CD4-positive, alpha-beta T cell (primary cell): ENCODE measurements at regions not wholly inside any gene's neighbourhood (a gene's known extent, or its start where the extent isn't known, plus 50 kb on each side); places are given as distances from the start of the nearest gene placed in this dataset.

Experiments
- ATAC-seq: fragments of 200-7000 bp; cut with Tn5 transposase; one replicate; pipeline ENCODE4 v1.10.0; 2022; ENCODE audit warnings: mild to moderate bottlenecking; ENCODE audit not compliant: poor library complexity
- CTCF ChIA-PET: fragments of 350-600 bp; sonication (Branson Sonifier 250); formaldehyde crosslinking; loops from one replicate; lab custom pipeline; 2021; ENCODE audit warnings: antibody characterized with exemption, inconsistent platforms; lab: Charles Lee
- POLR2A ChIA-PET: fragments of 350-600 bp; sonication (Branson Sonifier 250); formaldehyde crosslinking; loops from one replicate; lab custom pipeline; 2021; ENCODE audit warnings: antibody characterized with exemption, inconsistent platforms; lab: Charles Lee
- DNase-seq, 14 experiments: peaks; one replicate each; pipeline ENCODE4 v3.0.0-alpha.2; 2013 to 2020; ENCODE audit warnings: mixed read lengths in 2 of 14
- H3K27ac ChIP-seq, 2 donors: one replicate each; pipeline versions ENCODE4 v1.5.1 to v1.7.0; 2013; ENCODE audit warnings: low read length in 2 of 2, low read depth in 1 of 2, mild to moderate bottlenecking in 1 of 2
- H3K27me3 ChIP-seq, 2 experiments: 1 replicate in 1 of 2; 2 replicates in 1 of 2; pipeline versions ENCODE4 v1.6.1 to v1.7.0; 2013; ENCODE audit warnings: low read length in 2 of 2, control low read depth in 1 of 2, mild to moderate bottlenecking in 1 of 2, moderate library complexity in 1 of 2; ENCODE audit not compliant: insufficient read depth in 2 of 2, control insufficient read depth in 1 of 2
- H3K36me3 ChIP-seq: one replicate; pipeline ENCODE4 v1.6.1; 2013; ENCODE audit warnings: low read length, control low read depth; ENCODE audit not compliant: insufficient read depth
- H3K4me1 ChIP-seq: one replicate; pipeline ENCODE4 v1.6.1; 2013; ENCODE audit warnings: low read length, control low read depth; ENCODE audit not compliant: insufficient read depth
- H3K4me3 ChIP-seq: one replicate; pipeline ENCODE4 v1.5.1; 2013; ENCODE audit warnings: mild to moderate bottlenecking, low read length, moderate library complexity
- H3K9me3 ChIP-seq, 2 experiments: 1 replicate in 1 of 2; 2 replicates in 1 of 2; pipeline versions ENCODE4 v1.6.1 to v1.7.0; 2013; ENCODE audit warnings: low read length in 2 of 2, mild to moderate bottlenecking in 2 of 2, control low read depth in 1 of 2, moderate library complexity in 1 of 2; ENCODE audit not compliant: control insufficient read depth in 1 of 2, insufficient read depth in 1 of 2
- H3K27ac Mint-ChIP-seq: one replicate; pipeline ENCODE4 v1.8.0; 2020; ENCODE audit warnings: mixed read lengths
- H3K27me3 Mint-ChIP-seq: one replicate; pipeline ENCODE4 v1.8.0; 2021; ENCODE audit warnings: mixed read lengths
- H3K36me3 Mint-ChIP-seq: one replicate; pipeline ENCODE4 v1.8.0; 2021; ENCODE audit warnings: low read depth, mixed read lengths
- H3K4me1 Mint-ChIP-seq: one replicate; pipeline ENCODE4 v1.8.0; 2021; ENCODE audit warnings: low read depth, mixed read lengths
- H3K4me3 Mint-ChIP-seq: one replicate; pipeline ENCODE4 v1.8.0; 2020; ENCODE audit warnings: mild to moderate bottlenecking, mixed read lengths
- H3K9me3 Mint-ChIP-seq: one replicate; pipeline ENCODE4 v1.8.0; 2020; ENCODE audit warnings: mixed read lengths
- intact Hi-C, 2 experiments: fragments of 100-400 bp; cut with DNase I in 1 of 2; cut with micrococcal nuclease in 1 of 2; formaldehyde crosslinking; loops; one replicate each; pipeline versions ENCODE4 v1.15.1 to v1.9.0; 2023 to 2025; cut with DNase I, micrococcal nuclease
- TF ChIP-seq, protein P1 (sequence below): fragments of 200-600 bp; IDR thresholded peaks from one replicate; pipeline ENCODE4 v1.8.0; 2022; ENCODE audit warnings: antibody characterized with exemption, mild to moderate bottlenecking

DNA sequence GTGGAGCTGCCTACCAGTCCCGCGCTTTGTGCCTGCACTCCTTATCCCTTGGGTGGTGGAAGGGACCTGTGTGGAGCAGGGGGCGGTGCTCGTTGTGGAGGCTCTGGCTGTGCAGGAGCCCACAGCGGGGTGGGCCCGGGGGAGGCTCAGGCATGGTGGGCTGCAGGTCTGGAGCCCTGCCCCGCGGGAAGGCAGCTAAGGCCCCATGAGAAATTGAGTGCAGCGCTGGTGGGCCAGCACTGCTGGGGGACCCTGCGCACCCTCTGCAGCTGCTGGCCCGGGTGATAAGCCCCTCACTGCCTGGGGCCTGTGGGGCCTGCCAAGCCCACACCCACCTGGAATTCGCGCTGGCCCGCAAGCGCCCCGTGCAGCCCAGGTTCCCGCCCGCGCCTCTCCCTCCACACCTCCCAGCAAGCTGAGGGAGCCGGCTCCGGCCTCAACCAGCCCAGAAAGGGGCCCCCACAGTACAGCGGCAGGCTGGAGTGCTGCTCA is 859.6 kb upstream of the KCND2 start:
- no peaks in the 10 kb centered on the region for H3K27me3 ChIP-seq
- Mint-ChIP-seq H3K4me1 (no peaks in the 10 kb centered on the region), H3K4me3 (no peak overlapping the region), H3K36me3 (no peaks in the 10 kb centered on the region), H3K27me3 (no peaks in the 10 kb centered on the region), H3K9me3 (peaks cover 2% of the 10 kb centered on the region), H3K27ac (no peak overlapping the region)
- peaks cover 0 to 15% of the 10 kb centered on the region in 2 experiments for H3K9me3 ChIP-seq
- no peaks in the 10 kb centered on the region for H3K4me1 ChIP-seq
- H3K27ac ChIP-seq, result no peak overlapping the region
- H3K36me3 ChIP-seq, result no peaks in the 10 kb centered on the region
- CTCF ChIA-PET, result no interaction called here
- DNase-seq (no peak), ATAC-seq (no peak)
- intact Hi-C loops, result no loop called here
- TF ChIP-seq, protein P1, sequence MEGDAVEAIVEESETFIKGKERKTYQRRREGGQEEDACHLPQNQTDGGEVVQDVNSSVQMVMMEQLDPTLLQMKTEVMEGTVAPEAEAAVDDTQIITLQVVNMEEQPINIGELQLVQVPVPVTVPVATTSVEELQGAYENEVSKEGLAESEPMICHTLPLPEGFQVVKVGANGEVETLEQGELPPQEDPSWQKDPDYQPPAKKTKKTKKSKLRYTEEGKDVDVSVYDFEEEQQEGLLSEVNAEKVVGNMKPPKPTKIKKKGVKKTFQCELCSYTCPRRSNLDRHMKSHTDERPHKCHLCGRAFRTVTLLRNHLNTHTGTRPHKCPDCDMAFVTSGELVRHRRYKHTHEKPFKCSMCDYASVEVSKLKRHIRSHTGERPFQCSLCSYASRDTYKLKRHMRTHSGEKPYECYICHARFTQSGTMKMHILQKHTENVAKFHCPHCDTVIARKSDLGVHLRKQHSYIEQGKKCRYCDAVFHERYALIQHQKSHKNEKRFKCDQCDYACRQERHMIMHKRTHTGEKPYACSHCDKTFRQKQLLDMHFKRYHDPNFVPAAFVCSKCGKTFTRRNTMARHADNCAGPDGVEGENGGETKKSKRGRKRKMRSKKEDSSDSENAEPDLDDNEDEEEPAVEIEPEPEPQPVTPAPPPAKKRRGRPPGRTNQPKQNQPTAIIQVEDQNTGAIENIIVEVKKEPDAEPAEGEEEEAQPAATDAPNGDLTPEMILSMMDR, result no peak
- POLR2A ChIA-PET, result no interaction called here
- no peak overlapping the region for H3K4me3 ChIP-seq

DNA sequence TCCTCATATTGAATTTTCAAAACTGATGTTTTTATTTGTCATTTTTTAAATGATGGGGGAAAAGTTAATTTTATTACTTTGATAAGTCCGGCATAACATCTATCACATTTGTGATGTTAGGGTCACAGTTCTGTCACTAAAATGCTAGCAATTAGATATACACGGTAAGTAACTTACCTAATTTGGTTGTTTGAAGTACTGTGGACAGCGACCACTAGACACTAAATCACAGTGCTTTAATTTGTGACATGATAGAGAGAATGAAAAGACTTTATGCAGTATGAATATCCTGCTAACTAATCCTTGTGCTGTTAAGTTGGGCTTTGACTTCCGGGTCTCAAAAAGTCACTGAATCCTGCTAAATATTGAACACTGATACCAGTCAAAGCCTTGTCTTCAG is 857.3 kb upstream of the KCND2 start:
- H3K27me3 Mint-ChIP-seq, result no peaks in the 10 kb centered on the region
- DNase-seq (no peak), ATAC-seq (no peak)
- no peaks in the 10 kb centered on the region for H3K27me3 ChIP-seq
- no peak overlapping the region for H3K4me3 ChIP-seq
- H3K9me3 Mint-ChIP-seq, result peaks cover 2% of the 10 kb centered on the region
- H3K27ac Mint-ChIP-seq, result no peak overlapping the region
- no peaks in the 10 kb centered on the region for H3K4me1 ChIP-seq
- H3K4me3 Mint-ChIP-seq, result no peak overlapping the region
- H3K36me3 Mint-ChIP-seq, result no peaks in the 10 kb centered on the region
- TF ChIP-seq, protein P1, result no peak
- no peaks in the 10 kb centered on the region for H3K36me3 ChIP-seq
- intact Hi-C loops, result no loop called here
- no peak overlapping the region for H3K27ac ChIP-seq
- H3K9me3 ChIP-seq, result peaks cover 0 to 15% of the 10 kb centered on the region in 2 experiments
- H3K4me1 Mint-ChIP-seq, result no peaks in the 10 kb centered on the region
- CTCF ChIA-PET, result no interaction called here
- POLR2A ChIA-PET, result no interaction called here

DNA sequence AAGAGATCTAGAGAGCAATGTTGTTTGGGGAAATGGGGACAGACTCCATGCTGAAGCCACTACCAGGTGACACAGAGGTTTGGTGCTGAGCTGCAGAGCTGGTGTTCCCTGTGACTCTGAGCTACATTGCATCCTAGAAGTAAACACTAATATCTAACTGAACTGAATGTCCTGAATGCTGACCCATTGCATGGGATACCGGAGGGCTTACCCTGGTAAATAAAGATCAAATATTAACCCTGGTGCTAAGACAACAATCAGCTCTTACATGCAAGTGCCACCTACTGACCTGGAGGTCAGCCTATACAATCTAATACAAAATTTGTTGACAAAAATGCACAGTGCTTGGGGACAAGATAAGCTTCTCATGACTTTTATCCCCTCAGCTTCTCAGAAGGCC is 851.3 kb upstream of the KCND2 start:
- no peaks in the 10 kb centered on the region for H3K4me1 ChIP-seq
- no peaks in the 10 kb centered on the region for H3K36me3 Mint-ChIP-seq
- no peak overlapping the region for H3K4me3 Mint-ChIP-seq
- ATAC-seq, result no peak
- ChIA-PET POLR2A (no interaction called here), CTCF (no interaction called here)
- DNase-seq, result no peak
- TF ChIP-seq, protein P1, result no peak
- H3K36me3 ChIP-seq, result no peaks in the 10 kb centered on the region
- no peak overlapping the region for H3K27ac ChIP-seq
- no peaks in the 10 kb centered on the region for H3K27me3 Mint-ChIP-seq
- H3K9me3 Mint-ChIP-seq, result peaks cover 6% of the 10 kb centered on the region
- no peaks in the 10 kb centered on the region for H3K27me3 ChIP-seq
- H3K4me1 Mint-ChIP-seq, result no peaks in the 10 kb centered on the region
- no peak overlapping the region for H3K4me3 ChIP-seq
- H3K9me3 ChIP-seq, result no peaks in the 10 kb centered on the region
- intact Hi-C loops, result no loop called here
- no peak overlapping the region for H3K27ac Mint-ChIP-seq
